ENCODE measurements at regions not wholly inside any gene's neighbourhood (a gene's known extent, or its start where the extent isn't known, plus 50 kb on each side); places are given as distances from the start of the nearest gene placed in this dataset.

DNA sequence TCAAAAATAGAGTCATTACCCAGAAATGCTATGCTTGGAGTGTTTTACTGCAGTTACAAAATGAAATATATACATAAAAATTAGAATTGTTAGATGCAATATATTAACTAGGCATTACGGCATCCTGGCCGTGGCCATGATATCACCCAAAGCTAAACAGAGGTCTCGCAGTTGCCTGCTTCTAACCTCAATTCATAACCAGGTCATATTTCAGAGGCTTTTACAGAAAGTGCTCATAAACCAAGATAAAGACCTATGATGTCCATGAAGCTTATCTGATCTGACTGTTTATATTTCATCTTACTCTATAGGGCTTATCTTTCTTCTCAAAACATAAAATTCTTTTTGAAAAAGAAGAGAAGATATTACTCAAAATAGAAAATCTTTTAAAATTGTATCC is 664.5 kb upstream of the SALL1 start:
- Histone ChIP-seq H3K27ac (no peak overlapping the region), H3K36me3 (no peaks in the 10 kb centered on the region), H3K4me3 (no peak overlapping the region), H3K27me3 (no peaks in the 10 kb centered on the region), H3K9me3 (no peaks in the 10 kb centered on the region), H3K4me1 (no peaks in the 10 kb centered on the region)
- DNase-seq (ENCODE audit: low spot score): no peak
- TF ChIP-seq, protein P1, sequence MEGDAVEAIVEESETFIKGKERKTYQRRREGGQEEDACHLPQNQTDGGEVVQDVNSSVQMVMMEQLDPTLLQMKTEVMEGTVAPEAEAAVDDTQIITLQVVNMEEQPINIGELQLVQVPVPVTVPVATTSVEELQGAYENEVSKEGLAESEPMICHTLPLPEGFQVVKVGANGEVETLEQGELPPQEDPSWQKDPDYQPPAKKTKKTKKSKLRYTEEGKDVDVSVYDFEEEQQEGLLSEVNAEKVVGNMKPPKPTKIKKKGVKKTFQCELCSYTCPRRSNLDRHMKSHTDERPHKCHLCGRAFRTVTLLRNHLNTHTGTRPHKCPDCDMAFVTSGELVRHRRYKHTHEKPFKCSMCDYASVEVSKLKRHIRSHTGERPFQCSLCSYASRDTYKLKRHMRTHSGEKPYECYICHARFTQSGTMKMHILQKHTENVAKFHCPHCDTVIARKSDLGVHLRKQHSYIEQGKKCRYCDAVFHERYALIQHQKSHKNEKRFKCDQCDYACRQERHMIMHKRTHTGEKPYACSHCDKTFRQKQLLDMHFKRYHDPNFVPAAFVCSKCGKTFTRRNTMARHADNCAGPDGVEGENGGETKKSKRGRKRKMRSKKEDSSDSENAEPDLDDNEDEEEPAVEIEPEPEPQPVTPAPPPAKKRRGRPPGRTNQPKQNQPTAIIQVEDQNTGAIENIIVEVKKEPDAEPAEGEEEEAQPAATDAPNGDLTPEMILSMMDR (IDR thresholded peaks at IDR 0.05): no peak

DNA sequence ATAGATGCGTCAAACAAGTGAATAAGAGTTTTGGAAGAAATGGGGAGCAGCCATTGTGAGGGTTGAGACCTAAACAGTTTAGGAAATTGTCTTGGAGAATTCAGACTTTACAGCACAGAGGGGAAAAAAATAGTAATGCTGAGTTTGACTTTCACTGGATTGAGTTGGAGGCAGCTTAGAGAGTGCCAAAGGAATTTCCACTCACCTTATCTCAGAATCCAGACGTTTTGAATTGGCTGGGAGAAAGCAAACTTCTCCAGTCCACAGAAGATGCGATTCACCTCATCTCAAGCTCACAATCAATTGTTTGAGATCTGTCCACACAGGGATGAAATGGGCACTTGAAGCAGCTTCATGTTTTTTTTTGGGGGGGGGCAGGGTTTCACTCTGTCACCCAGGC is 663.5 kb upstream of the SALL1 start:
- TF ChIP-seq, protein P1 (IDR thresholded peaks at IDR 0.05): no peak
- DNase-seq (ENCODE audit: low spot score): no peak
- Histone ChIP-seq H3K4me1 (no peaks in the 10 kb centered on the region), H3K36me3 (no peaks in the 10 kb centered on the region), H3K4me3 (no peak overlapping the region), H3K9me3 (no peaks in the 10 kb centered on the region), H3K27ac (no peak overlapping the region), H3K27me3 (no peaks in the 10 kb centered on the region)

DNA sequence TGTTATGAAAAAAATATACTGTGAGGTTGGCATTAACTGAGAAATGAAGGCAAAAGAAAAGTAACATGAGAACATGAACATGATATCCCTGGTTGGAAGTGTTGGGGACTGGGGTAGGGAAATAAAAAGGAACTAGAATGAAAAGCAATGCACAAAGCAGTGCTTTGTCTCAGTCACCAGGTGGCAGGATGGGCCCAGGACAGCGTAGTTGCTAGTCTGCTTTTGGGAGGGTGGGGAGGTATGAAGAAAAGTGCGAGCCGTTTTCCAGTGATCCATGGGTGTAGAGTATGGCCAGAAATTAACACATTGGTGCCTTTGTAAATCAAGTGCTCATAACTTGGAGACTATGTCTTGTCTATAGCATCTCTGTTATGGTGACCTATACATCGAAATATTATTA is 662.5 kb upstream of the SALL1 start:
- TF ChIP-seq, protein P1 (IDR thresholded peaks at IDR 0.05): no peak
- no peak for DNase-seq (ENCODE audit: low spot score)
- Histone ChIP-seq H3K27me3 (no peaks in the 10 kb centered on the region), H3K36me3 (no peaks in the 10 kb centered on the region), H3K9me3 (no peaks in the 10 kb centered on the region), H3K4me3 (no peak overlapping the region), H3K27ac (no peak overlapping the region), H3K4me1 (no peaks in the 10 kb centered on the region)

DNA sequence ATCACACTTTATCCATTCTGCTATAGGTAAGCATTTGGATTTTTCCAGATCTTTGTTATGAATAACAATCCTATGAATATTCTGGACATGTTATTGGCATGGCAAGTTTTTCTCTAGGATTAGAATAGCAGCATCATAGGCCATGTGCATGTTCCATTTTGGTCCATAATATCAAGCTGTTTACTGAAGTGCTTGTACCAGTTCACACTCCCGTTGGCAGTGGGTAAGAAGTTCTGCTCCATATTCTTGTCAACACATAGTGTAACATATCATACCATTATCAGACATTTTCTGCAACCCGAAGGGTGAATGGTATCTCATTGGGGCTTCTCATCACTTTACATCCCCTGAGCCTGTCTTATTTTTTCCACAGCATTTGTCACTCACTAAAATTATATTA is 661.9 kb upstream of the SALL1 start:
- TF ChIP-seq, protein P1 (IDR thresholded peaks at IDR 0.05): no peak
- no peaks in the 10 kb centered on the region for H3K9me3 ChIP-seq
- H3K36me3 ChIP-seq: no peaks in the 10 kb centered on the region
- no peak for DNase-seq (ENCODE audit: low spot score)
- no peaks in the 10 kb centered on the region for H3K4me1 ChIP-seq
- no peak overlapping the region for H3K27ac ChIP-seq
- H3K27me3 ChIP-seq: no peaks in the 10 kb centered on the region
- H3K4me3 ChIP-seq: no peak overlapping the region

DNA sequence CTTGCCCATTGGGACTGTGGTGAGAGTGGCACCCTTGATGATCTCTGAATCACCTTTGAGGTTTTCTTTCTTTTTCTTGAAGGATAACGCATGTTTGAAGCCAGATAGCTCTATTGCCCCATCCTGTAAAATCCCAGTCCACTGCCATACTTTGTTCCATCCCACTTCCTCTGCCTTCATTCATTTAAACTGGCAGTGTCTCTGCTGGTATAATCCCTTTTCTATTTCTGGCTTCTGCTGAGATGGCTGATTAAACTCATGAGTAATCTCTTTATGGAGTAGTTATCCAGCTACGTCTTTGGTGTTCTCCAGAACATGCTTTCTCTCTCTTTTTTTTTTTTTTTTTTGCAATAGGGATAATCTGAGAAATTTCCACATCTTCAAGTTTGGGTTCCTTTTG is 656.5 kb upstream of the SALL1 start:
- H3K9me3 ChIP-seq: no peaks in the 10 kb centered on the region
- H3K27ac ChIP-seq: no peak overlapping the region
- DNase-seq (ENCODE audit: low spot score): no peak
- H3K4me1 ChIP-seq: no peaks in the 10 kb centered on the region
- H3K4me3 ChIP-seq: no peak overlapping the region
- H3K27me3 ChIP-seq: no peaks in the 10 kb centered on the region
- H3K36me3 ChIP-seq: no peaks in the 10 kb centered on the region
- TF ChIP-seq, protein P1 (IDR thresholded peaks at IDR 0.05): no peak

DNA sequence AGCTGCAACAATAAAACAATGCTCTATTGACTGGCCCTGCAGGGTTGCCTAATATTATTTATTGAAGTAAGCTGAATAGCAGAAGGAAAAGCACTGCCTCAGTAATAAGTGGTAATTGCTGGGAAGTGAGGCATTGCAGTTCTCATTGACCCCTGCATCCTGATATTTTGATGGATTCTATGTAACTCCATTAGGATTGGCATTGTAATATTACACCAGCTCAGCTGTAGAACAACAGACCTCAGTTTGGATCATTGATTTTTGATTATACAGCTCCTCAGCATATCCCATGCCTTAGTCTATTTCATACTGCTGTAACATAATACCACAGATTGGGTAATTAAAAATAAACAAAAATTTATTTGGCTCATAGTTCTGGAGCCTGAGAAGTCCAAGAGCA is 650.6 kb upstream of the SALL1 start:
- Histone ChIP-seq H3K9me3 (no peaks in the 10 kb centered on the region), H3K4me3 (no peak overlapping the region), H3K27ac (no peak overlapping the region), H3K27me3 (no peaks in the 10 kb centered on the region), H3K36me3 (no peaks in the 10 kb centered on the region), H3K4me1 (no peaks in the 10 kb centered on the region)
- TF ChIP-seq, protein P1 (IDR thresholded peaks at IDR 0.05): no peak
- DNase-seq (ENCODE audit: low spot score): no peak
